OCI-M1 (cell line): ENCODE measurements at regions not wholly inside any gene's neighbourhood (a gene's known extent, or its start where the extent isn't known, plus 50 kb on each side); places are given as distances from the start of the nearest gene placed in this dataset.

ENCODE experiments used
- DNase-seq: peaks from one replicate; lab custom pipeline; 2025; lab: John Stamatoyannopoulos, UW

DNA sequence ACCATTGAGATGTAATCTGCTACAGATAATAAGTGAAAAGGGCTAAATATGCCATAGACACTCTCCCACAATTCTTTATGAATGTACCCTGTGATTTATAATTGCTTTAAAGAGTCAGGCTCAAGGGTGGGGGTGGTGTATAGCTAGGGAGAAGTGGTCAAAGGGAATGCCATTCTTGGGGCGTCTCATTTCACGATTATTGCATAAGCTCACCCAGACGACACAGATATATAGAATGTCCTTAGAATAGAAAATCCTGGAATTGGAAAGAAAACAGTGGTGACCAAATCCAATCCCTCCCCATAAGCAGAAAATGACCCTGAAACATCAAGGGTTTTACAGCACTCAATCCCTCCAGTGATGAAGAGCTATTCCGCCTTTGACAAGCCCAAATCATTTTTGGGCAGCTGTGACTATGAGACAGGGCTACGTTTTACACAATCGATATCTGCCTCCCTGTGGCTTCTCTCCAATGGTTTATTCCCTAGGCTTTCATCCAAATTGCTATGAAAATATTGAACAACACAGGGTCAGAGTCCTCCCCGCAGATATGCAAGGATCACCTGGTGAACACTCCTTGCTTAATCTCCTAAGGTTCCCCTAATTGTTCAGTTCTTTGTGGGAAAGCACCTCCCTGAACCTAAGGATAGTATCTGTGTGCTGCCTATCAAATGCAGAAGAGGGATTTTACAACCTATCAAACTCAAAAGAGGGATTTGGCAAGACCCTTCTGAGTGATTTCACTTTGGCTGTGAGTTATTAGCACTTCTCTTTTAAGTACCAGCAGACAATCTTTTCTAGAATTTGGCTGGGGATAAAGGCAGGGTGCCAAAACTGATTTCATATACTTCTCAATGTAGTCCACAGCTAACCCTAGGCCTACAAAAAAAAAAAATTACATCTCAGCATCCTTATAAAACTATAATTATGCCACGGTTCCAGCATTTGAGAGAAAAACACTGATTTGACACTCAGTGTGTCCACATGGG lies 144.9 kb upstream of the CDH6 start:
- DNase-seq: no peak

DNA sequence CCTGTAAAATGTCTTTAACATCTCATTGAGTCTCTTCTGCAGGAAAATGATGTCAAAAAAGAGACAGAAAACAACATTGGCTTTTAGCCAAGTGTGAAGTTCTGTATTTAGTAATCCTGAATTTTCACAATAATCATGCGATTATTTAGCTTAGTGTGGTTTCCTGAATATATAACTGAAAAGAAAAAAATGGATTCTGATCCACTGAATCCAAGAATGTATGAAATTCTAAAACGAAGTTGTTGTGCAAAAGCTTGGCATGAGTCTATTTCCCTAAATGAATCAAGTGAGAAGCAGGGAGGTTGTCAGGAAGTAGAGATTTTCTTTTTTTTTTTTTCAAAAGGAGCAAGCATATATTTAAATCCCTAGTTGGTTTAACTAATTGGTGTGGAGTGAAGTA lies 145.9 kb upstream of the CDH6 start:
- DNase-seq: no peak

DNA sequence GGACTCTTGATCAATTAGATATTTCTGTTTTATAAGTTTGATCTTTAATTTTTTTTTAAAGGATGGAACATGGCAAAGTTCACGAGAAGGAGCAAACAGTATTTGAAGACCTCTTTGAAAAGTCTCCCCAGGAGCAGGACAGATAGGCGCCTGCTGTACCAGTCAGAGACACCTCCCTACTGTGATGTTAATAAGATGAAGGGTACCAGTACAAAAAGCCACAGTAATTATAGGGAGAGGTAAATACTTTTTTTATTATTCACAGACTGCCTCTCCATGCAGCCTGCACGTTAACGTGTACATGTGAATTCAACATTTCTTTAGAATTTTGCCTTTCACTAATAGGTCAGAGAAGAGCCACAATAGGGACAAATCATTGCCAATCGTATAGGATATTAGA lies 146.5 kb upstream of the CDH6 start:
- no peak for DNase-seq

DNA sequence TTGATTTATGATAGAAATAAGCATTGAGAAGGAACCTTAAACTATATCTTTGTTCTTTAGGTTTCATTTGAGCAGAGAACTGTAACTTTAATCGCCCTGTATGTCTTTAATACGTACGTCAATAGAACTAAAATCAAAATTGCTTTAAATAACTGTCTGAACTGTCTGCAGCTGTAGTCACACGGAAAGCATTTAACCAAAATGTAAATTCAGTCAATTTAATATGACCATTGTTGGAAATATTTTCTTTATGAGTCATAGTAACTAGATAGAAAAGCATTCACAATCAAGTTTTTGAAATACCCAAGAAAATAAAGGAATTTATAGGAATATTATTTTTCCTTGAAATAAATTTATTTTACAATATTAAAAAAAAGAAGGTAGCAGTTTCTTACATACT lies 157.1 kb upstream of the CDH6 start:
- no peak for DNase-seq

DNA sequence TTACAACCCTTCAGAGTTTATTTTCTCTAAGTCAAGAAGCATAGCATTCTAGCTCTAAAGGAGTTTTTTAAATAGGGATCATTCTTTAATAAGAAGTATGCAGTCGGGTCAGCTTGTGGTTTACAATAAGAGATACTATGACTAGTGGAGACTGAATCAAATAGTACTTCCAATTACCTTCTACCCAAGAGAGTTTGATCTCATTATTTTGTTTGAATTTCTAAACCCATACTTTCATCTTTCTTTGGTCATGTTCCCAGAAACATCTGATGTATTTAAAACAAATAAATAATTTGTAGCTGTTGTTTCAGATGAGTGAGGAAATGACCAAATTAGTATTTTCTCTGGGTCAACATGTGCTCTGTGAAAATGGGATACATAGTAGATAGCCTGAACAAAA lies 160.2 kb upstream of the CDH6 start:
- no peak for DNase-seq

DNA sequence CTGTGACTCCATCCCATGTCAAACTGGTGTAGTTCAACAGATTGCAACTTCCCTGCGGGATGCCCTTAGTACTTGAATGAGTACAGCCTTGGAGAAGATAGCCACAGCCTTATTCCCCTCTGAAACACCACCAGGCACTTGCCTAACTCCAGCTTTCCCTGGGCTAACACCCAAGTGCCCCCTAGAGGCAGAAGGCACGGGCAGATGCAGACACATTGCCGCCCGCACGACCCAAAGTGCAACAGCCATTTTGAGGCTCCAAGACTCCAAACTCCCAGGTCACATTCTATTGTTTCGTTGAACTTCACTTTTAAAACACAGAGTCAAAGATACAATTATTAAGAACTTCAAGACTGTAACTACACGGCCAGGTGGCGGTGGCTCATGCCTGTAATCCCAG lies 163.6 kb upstream of the CDH6 start:
- peak; percentile 5 for DNase-seq

DNA sequence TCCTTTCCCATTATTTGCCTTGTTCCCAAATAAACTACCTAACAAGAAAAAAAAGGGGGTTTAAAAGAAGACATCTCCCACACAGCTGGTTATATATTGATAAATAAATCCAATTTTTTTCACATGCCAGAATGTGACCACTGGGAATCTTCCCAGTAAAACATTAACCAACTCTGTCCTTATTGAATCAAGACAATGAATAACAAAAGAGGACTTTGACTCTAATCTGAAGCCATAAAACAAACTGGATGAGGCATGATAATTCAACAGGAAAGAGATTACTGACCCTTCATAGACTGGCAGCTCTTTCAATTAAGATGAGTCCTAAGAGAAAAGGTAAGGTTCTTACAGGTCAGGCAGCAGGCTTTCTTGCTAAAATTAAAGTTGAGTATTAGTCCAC lies 165.8 kb upstream of the CDH6 start:
- no peak for DNase-seq

DNA sequence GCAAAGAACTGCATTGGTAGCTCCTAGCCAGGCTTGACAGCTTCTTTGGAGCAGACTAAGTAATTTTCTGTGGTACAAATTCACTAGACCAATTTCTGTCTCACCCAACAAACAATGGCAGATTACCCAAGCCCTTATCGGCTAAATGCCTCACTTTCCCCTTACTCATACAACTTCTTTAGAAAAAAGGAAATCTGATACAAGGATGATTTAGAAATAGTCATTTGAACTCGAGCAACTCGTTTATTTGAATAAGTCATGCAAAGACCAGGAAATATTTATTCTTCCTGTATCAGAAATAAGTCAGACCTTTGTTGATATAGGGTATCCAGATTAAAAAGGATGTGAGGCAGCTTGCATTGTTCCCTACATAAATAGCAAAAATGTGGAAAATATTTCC lies 170.4 kb upstream of the CDH6 start:
- no peak for DNase-seq

DNA sequence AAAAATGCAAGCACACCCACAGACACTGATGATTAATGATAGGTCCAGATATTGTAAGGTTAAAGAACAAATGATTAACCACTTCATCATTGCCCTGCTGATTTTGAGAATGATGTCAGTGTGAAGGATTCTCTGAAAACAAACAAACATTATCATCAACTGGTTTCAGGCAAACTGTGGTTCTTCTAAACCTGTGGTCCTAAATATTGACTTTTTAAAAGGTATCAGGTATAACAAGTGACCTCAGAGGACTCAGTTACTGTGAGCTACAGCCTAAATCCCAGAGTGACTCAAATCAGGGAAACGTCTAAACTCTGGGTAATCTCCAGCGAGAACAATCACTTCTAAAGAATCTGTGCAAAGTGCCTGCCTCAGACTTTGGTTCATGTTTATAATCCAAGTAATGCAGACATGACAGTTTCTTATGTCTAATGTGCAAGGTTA lies 172.3 kb upstream of the CDH6 start:
- DNase-seq: no peak

DNA sequence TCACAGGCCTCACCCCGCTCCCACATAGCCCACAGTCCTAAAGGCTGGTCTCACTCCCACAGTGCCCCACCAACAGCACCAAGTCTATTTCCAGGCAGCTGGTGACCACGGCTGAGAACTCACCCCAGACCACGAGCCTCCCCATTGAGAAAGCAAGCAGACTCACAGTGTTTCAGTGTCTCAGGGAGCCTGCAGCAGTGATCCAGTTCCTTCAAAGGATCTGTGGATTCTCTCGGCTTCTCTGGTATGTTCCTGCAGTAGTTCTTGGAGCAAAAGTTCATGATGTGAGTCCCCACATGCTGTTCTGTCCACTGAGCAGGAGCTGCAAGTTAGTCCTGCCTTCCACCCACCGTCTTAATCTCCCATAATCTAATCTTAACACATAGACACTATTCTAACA lies 185.3 kb upstream of the CDH6 start:
- DNase-seq: no peak

DNA sequence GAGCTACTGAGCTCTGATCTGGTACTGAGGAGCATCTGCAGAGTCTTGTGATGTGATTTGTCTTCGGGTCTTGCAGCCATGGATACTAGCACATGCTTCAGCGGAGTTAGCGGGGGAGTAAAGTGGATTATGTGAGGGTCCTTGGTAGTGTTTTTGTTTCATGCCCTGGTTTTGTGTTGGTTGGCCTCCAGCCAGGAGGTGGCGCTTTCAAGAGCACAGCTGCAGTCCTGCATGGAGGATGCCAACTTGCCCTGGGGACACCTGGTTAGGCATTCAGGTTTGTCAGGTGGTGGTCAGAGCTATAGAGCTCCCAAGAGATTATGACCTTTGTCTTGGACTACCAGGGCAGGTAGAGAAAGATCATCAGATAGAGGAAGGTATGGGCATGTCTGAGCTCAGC lies 185.8 kb upstream of the CDH6 start:
- DNase-seq: no peak

DNA sequence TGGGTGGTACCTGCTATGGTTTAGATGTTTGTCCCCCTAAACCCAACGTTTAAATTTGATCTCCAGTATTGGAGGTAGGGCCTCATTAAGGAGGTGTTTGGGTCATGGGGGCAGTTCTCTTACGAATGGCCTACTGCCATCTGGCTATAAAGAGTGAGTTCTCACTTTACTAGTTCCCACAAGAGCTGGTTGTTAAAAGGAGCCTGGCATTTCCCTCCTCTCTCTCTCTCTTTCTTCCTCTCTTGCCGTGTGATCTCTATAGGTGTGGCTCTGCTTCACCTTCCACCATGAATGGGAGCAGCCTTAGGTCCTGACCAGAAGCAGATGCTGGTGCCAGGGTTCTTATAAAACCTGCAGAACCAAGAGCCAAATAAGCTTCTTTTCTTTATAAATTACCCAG lies 193.2 kb upstream of the CDH6 start:
- no peak for DNase-seq

DNA sequence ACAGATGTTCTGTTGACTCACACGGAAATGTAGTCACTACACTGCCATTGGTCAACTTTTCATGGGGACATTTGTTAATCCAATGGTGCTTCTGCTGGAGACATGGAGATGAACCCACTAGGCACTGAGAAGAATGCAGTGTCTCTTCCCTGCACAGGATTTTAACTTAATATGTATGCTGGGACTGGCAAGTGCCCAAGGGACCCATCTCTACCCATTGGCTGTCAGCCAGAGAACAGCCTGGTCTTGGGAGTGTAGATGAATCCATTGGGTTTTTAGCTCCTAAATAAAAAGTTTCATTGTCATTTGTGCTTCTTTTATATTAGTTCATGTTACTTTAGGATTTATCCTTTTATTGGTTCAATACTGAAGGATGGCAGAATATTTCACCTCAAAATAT lies 195.8 kb upstream of the CDH6 start:
- no peak for DNase-seq

DNA sequence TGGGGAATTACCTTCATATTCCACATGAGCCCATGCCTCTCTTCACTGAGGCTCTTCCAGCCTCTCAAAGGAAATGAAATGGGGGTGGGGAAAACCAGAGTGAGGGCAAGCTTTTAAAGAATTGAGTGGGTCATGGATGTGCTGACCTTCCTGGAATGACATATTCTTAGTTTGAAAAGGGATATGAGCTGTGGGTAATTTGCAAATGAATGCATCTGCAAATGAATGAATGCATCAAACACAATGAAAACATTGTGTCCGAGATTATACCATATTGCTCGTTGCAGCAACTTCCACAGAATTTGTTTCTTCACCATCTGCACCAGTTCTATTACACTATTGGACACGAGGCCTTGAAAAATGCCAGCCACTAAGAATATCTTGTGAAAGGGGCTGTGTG lies 198.6 kb upstream of the CDH6 start:
- DNase-seq: no peak

DNA sequence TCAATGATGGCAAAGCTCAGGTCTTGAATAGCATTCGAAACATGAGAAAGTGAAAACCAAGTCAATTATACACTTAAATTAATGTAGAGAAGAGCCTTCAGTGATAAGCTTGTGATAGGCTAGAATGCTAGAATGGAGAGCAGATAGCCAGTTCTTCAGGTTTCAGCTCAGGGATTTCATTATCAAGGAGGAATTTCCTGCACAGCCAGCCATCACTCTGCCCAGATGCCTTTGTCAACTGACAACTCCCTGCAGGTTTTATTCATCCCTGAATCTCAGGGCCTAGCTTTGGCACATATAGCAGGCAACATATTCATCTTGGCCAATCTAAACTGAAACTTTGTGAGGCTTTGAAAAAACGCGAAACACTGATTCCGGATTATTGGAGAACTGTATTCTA lies 199.3 kb upstream of the CDH6 start:
- no peak for DNase-seq

DNA sequence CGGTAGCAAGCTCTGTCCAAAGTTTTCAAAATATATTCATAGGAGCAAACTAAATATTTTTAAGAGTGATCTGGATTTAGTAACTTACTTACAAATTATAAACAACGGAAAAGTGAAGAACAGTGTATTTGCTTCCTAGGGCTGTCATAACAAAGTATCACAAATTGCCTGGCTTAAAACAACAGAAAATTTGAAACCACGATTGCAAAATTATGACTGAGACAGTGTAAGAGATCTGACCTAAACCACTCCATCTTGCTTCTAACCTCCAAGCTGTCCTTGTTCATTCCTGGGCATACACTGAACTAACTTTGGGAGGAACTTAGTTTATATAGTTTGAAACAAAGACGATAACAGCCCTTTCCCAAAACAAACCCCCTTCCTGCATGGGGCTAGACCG lies 202.0 kb upstream of the CDH6 start:
- no peak for DNase-seq

DNA sequence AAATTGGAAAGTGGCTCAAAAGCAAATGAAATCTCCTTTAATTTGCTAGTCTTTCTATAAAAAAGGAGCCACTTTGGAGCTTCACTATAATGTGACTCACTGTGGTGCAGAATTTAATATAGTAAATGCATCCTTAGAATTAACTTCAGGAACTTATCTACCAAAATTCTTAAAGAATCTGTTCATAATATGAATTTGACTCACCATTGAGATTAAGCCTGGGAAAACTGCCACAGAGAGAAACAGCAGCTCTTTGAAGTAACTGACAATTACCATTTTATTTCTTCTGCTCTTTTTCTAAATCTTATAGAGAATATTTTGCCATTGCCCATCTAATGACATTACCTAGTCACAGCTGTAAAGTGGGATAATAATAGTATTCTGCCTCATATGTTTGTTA lies 211.9 kb upstream of the CDH6 start:
- DNase-seq: no peak

DNA sequence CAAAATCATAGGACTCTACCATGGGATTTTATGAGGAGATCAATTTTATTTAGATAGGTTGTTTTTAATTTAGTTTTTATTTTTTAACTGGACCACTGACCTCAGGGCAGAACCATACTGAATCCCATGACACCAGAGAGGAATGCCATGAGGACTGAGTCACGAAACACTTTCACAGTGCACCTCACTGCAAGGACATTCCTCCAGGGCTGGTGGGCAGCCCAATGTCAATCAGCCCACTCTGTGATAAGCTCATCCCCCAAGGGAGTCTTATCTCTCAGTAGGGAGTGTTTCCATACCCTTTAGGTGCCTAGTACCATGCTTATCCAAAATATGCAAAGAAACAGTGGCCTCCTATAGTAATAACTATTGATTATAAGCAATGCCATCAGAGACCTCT lies 224.5 kb upstream of the CDH6 start:
- DNase-seq: no peak

DNA sequence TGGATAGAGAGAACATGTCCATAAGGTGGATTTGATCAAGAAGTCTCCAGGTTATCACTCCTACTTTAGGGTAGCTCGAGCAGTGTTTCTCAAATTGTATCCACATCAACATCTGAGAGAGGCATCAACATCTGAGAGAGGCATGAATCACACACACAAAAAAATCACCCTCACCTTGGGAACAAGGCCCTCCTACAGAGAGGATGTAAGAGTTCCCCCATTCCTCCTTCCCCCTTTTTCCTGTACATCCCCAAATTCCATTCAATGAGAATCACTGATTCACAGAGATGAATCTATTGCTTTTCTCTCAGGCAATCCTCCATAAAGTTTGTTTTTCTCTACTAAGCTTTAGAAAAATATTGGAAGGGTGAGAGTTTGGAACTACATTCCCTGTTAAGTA lies 233.4 kb upstream of the CDH6 start:
- no peak for DNase-seq

DNA sequence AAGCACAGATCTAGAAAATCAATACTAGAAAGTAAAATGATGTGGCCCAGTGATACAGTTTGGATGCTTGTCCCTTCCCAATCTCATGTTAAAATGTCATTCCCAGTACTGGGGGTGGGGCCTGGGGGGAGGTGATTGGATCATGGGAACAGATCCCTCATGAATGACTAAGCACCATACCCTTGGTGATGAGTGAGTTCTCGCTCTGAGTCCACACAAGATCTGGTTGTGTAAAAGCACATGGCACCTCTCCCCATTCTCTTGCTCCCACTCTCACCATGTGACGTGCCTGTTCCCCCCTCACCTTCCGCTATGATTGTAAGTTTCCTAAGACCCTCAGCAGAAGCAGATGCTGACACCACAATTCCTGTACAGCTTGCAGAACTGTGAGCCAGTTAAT lies 234.2 kb upstream of the CDH6 start:
- DNase-seq: no peak

DNA sequence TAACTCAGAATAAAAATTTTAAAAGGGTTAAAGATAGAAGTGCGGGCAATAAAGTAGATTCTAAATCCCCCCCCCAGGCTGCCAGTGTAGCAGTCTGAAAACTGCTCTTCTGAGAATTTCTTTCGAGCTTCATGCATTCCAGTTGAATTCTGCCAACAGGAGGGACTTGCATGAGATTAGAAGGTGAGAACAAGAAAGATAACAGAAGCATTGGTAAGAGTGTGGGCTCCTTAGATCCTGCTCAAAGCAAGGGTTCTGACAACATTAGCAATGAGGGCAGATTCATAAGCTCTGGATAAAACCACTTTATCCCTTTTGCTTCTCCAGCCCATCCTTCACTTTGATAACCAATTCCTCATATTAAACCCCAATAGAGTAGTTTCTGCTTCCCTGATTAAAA lies 235.9 kb upstream of the CDH6 start:
- no peak for DNase-seq

DNA sequence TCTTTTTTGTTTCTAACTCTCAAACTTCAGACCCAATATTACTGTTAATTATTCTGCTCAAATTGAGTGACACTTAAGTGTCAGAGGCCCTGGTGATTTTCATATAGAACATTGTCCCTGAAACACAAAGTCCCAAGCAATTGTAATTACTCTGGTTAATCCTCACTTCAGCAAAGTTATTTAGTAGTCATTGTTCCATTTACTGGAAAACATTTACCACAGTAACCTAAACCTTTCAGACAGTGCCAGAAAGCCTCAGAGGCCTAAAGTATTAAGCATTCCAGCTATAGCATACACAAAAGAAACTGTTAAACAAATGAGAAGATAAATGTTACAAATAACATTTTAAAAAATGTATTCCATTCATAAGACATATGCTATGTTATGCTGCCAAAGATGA lies 237.2 kb upstream of the CDH6 start:
- no peak for DNase-seq

DNA sequence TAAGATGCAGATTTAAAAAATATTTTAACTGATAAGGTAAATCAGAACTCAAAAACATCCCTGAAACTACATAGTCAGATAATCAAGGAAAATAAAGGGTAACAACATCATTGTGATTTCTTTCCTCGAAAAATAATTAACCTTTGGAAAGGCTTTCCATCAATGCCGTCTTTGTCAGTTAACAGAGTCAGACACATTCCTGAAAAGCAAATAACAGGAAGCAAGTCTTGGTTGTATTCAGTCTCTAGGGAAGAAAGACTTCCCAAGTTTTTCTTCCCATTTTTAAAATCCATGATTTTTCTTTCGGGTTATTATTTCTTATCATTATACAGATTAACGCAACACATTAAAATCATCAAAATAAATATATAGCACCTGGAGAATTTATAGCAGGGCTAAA lies 256.4 kb upstream of the CDH6 start:
- no peak for DNase-seq

DNA sequence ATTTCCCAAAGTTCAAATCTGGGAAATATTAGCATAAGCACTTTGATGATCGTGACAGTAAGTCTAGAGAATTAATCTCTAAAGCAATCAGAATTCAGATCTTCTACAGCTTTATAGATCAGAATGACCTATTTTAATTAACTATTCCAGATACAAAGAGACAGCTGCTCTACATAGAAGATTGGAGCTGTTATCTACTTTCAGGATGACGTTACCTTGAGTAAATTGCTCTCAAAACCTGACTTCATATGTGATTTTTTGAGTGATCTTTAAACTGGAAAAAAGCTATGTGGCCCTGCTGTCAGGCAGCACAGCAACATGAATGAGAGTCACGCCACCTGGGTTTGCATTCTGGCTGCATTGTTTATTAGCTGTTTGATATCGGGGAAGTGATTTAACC lies 259.9 kb upstream of the CDH6 start:
- DNase-seq: no peak
